ENCODE measurements at regions not wholly inside any gene's neighbourhood (a gene's known extent, or its start where the extent isn't known, plus 50 kb on each side); places are given as distances from the start of the nearest gene placed in this dataset.

- no peaks in the 10 kb centered on the region for H3K36me3 ChIP-seq (ENCODE audit: insufficient read depth, low read length)
- H3K4me3 ChIP-seq (ENCODE audit: low read depth, low read length, poor library complexity, severe bottlenecking): no peak overlapping the region
- no peaks in the 10 kb centered on the region for H4K20me1 ChIP-seq (ENCODE audit: insufficient read depth, low read length)
- TF ChIP-seq CTCF (IDR thresholded peaks at IDR 0.05; ENCODE audit: low read length): no peak
- no peak for TF ChIP-seq EZH2 (IDR thresholded peaks at IDR 0.05; ENCODE audit: borderline replicate concordance, low read length)
- no peaks in the 10 kb centered on the region for H3K9me3 ChIP-seq (ENCODE audit: low read length)
- H3F3A ChIP-seq (ENCODE audit: insufficient read depth, low read length): no peaks in the 10 kb centered on the region
- no peaks in the 10 kb centered on the region for H3K79me2 ChIP-seq (ENCODE audit: insufficient read depth, low read length)
- H3K9ac ChIP-seq (ENCODE audit: low read length): no peak overlapping the region
- no peak overlapping the region for H2AFZ ChIP-seq (ENCODE audit: low read length)
- no peaks in the 10 kb centered on the region for H3K4me1 ChIP-seq (ENCODE audit: insufficient read depth, low read length, severe bottlenecking)
- no peaks in the 10 kb centered on the region for H3K9me2 ChIP-seq (ENCODE audit: low read depth, low read length)
- no peak overlapping the region for H3K4me2 ChIP-seq (ENCODE audit: low read length)
- H3K27ac ChIP-seq (ENCODE audit: low read depth, low read length, poor library complexity, severe bottlenecking): no peak overlapping the region
- no peaks in the 10 kb centered on the region for H3K27me3 ChIP-seq (ENCODE audit: insufficient read depth, low read length)
Observed at GRCh38 chr3:7957024-7957423, 544.6 kb upstream of the LMCD1 start.

GRCh38 chr3:7959094-7959493 is 542.5 kb upstream of the LMCD1 start:
- no peaks in the 10 kb centered on the region for H3K79me2 ChIP-seq (ENCODE audit: insufficient read depth, low read length)
- no peak overlapping the region for H3K4me3 ChIP-seq (ENCODE audit: low read depth, low read length, poor library complexity, severe bottlenecking)
- no peak overlapping the region for H3K4me2 ChIP-seq (ENCODE audit: low read length)
- H3K27me3 ChIP-seq (ENCODE audit: insufficient read depth, low read length): no peaks in the 10 kb centered on the region
- no peaks in the 10 kb centered on the region for H3K4me1 ChIP-seq (ENCODE audit: insufficient read depth, low read length, severe bottlenecking)
- H3F3A ChIP-seq (ENCODE audit: insufficient read depth, low read length): no peaks in the 10 kb centered on the region
- no peak overlapping the region for H3K9ac ChIP-seq (ENCODE audit: low read length)
- no peak overlapping the region for H3K27ac ChIP-seq (ENCODE audit: low read depth, low read length, poor library complexity, severe bottlenecking)
- no peaks in the 10 kb centered on the region for H3K9me3 ChIP-seq (ENCODE audit: low read length)
- no peaks in the 10 kb centered on the region for H3K9me2 ChIP-seq (ENCODE audit: low read depth, low read length)
- TF ChIP-seq EZH2 (IDR thresholded peaks at IDR 0.05; ENCODE audit: borderline replicate concordance, low read length) (no peak), CTCF (IDR thresholded peaks at IDR 0.05; ENCODE audit: low read length) (no peak)
- H4K20me1 ChIP-seq (ENCODE audit: insufficient read depth, low read length): no peaks in the 10 kb centered on the region
- H3K36me3 ChIP-seq (ENCODE audit: insufficient read depth, low read length): no peaks in the 10 kb centered on the region
- no peak overlapping the region for H2AFZ ChIP-seq (ENCODE audit: low read length)

- Histone ChIP-seq H3K79me2 (ENCODE audit: insufficient read depth, low read length) (no peaks in the 10 kb centered on the region), H3K9me3 (ENCODE audit: low read length) (no peaks in the 10 kb centered on the region), H4K20me1 (ENCODE audit: insufficient read depth, low read length) (no peaks in the 10 kb centered on the region), H3K9ac (ENCODE audit: low read length) (no peak overlapping the region), H3K27ac (ENCODE audit: low read depth, low read length, poor library complexity, severe bottlenecking) (no peak overlapping the region), H3F3A (ENCODE audit: insufficient read depth, low read length) (no peaks in the 10 kb centered on the region), H2AFZ (ENCODE audit: low read length) (no peak overlapping the region), H3K9me2 (ENCODE audit: low read depth, low read length) (no peaks in the 10 kb centered on the region), H3K4me2 (ENCODE audit: low read length) (no peak overlapping the region), H3K4me1 (ENCODE audit: insufficient read depth, low read length, severe bottlenecking) (no peaks in the 10 kb centered on the region), H3K27me3 (ENCODE audit: insufficient read depth, low read length) (no peaks in the 10 kb centered on the region), H3K4me3 (ENCODE audit: low read depth, low read length, poor library complexity, severe bottlenecking) (no peak overlapping the region), H3K36me3 (ENCODE audit: insufficient read depth, low read length) (no peaks in the 10 kb centered on the region)
- no peak for TF ChIP-seq EZH2 (IDR thresholded peaks at IDR 0.05; ENCODE audit: borderline replicate concordance, low read length)
Observed at GRCh38 chr3:7960601-7961000, 541.0 kb upstream of the LMCD1 start.

GRCh38 chr3:7962301-7962700 is 539.3 kb upstream of the LMCD1 start:
- TF ChIP-seq EZH2 (IDR thresholded peaks at IDR 0.05; ENCODE audit: borderline replicate concordance, low read length) (no peak), CTCF (IDR thresholded peaks at IDR 0.05; ENCODE audit: low read length) (no peak)
- Histone ChIP-seq H3K36me3 (ENCODE audit: insufficient read depth, low read length) (no peaks in the 10 kb centered on the region), H3K9me3 (ENCODE audit: low read length) (no peaks in the 10 kb centered on the region), H3K4me2 (ENCODE audit: low read length) (no peak overlapping the region), H3K79me2 (ENCODE audit: insufficient read depth, low read length) (no peaks in the 10 kb centered on the region), H2AFZ (ENCODE audit: low read length) (no peak overlapping the region), H3K4me3 (ENCODE audit: low read depth, low read length, poor library complexity, severe bottlenecking) (no peak overlapping the region), H3K27ac (ENCODE audit: low read depth, low read length, poor library complexity, severe bottlenecking) (no peak overlapping the region), H4K20me1 (ENCODE audit: insufficient read depth, low read length) (no peaks in the 10 kb centered on the region), H3K9me2 (ENCODE audit: low read depth, low read length) (no peaks in the 10 kb centered on the region), H3K4me1 (ENCODE audit: insufficient read depth, low read length, severe bottlenecking) (no peaks in the 10 kb centered on the region), H3K27me3 (ENCODE audit: insufficient read depth, low read length) (no peaks in the 10 kb centered on the region), H3F3A (ENCODE audit: insufficient read depth, low read length) (no peaks in the 10 kb centered on the region), H3K9ac (ENCODE audit: low read length) (no peak overlapping the region)

Measured in OCI-LY1 (cell line).